ENCODE measurements at regions not wholly inside any gene's neighbourhood (a gene's known extent, or its start where the extent isn't known, plus 50 kb on each side); places are given as distances from the start of the nearest gene placed in this dataset.

DNA sequence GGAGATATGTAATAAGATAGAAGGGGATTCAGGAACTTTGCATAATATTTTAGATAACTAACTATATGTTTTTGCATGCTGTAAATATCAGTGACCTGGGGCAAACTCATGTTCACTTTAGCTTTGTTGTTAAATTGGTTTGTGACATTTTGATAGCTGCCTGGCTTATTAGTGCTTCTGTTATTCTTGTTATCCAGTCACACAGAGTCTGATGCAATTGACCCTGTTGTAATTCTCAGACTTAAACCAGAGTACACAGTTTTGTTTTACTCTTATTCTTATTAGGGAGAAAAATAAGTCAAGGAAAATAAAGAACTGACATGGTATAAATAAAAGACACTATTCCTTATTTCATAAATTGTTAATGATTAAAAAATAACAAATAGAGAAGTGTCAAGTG lies 516.7 kb upstream of the SLIT2 start:
- no peak for TF ChIP-seq POLR2A (IDR thresholded peaks at IDR 0.05)
- no peak for TF ChIP-seq CTCF (IDR thresholded peaks at IDR 0.05)
